Testis (tissue), 2 donors: ENCODE measurements at regions not wholly inside any gene's neighbourhood (a gene's known extent, or its start where the extent isn't known, plus 50 kb on each side); places are given as distances from the start of the nearest gene placed in this dataset.

Experiments used
- DNase-seq: peaks from one replicate; pipeline ENCODE4 v3.0.0-alpha.2; 2019
- H3K27ac ChIP-seq, 2 donors: fragments of 200-600 bp; sonication (generic); one replicate each; pipeline ENCODE4 v1.5.1; 2019
- H3K27me3 ChIP-seq: fragments of 200-600 bp; sonication (generic); one replicate; pipeline ENCODE4 v1.5.1; 2019
- H3K36me3 ChIP-seq: fragments of 200-600 bp; sonication (generic); one replicate; pipeline ENCODE4 v1.5.1; 2017; ENCODE audit warnings: low read depth; ENCODE audit errors: missing control alignments
- H3K4me1 ChIP-seq: fragments of 200-600 bp; sonication (generic); one replicate; pipeline ENCODE4 v1.5.1; 2019
- H3K4me3 ChIP-seq, 2 donors: fragments of 200-600 bp; sonication (generic); one replicate each; pipeline ENCODE4 v1.5.1; 2017 to 2019
- H3K9me3 ChIP-seq: fragments of 200-600 bp; sonication (generic); one replicate; pipeline ENCODE4 v1.5.1; 2017
- CTCF ChIP-seq, 3 experiments: fragments of 450-650 bp in 2 of 3; fragments of 200-600 bp in 1 of 3; sonication (generic) in 1 of 3; IDR thresholded peaks; one replicate each; pipeline ENCODE4 v1.5.1; 2016 to 2019; ENCODE audit warnings: antibody characterized with exemption in 3 of 3, mild to moderate bottlenecking in 2 of 3, moderate library complexity in 1 of 3
- POLR2A ChIP-seq: fragments of 450-650 bp; IDR thresholded peaks from one replicate; pipeline ENCODE4 v1.6.1; 2017; ENCODE audit warnings: antibody characterized with exemption, mild to moderate bottlenecking, moderate library complexity
- WGBS, 2 donors: methylation state at CpG; one replicate each; pipeline ENCODE4 v1.1.5; 2018; 5-methylcytosine and 5-hydroxymethylcytosine counted together
- intact Hi-C: fragments of 100-400 bp; cut with DNase I; formaldehyde crosslinking; loops from one replicate; pipeline ENCODE4 v1.15.1; 2023; ENCODE audit warnings: low total_unique reads

- no peak for DNase-seq
- no peaks in the 10 kb centered on the region for H3K4me1 ChIP-seq
- H3K36me3 ChIP-seq, result no peaks in the 10 kb centered on the region
- WGBS, 2 donors, result 54 to 59% methylated on average over 3 of the region's 3 CpGs
- no peaks in the 10 kb centered on the region for H3K27me3 ChIP-seq
- TF ChIP-seq CTCF (IDR thresholded peaks at IDR 0.05) (no peak), POLR2A (no peak)
- intact Hi-C loops, result no loop called here
- H3K27ac ChIP-seq, result no peak overlapping the region
- no peak overlapping the region for H3K4me3 ChIP-seq
- H3K9me3 ChIP-seq, result no peaks in the 10 kb centered on the region
Measured at GRCh38 chr14:38405851-38406635, 150.2 kb upstream of the CLEC14A start.

DNA sequence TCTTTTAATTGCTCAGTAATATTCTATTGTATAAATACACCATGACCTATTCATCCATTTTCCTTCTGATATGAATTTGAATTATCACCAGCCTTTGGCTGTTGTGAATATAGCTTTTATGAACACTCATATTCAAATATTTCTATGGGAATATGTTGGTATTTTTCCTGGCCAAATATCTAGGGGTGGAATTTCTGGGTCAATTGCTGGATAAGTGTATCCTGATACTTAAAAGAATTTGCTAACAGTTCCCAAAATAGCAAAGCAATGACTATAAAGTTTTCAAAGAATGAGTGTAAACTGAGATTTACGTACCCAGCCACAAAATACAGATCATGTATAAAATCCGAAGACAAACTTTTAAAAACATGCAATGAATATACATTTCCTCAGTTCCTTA is 148.7 kb upstream of the CLEC14A start:
- no peaks in the 10 kb centered on the region for H3K27me3 ChIP-seq
- H3K27ac ChIP-seq, result no peak overlapping the region
- H3K9me3 ChIP-seq, result no peaks in the 10 kb centered on the region
- no peaks in the 10 kb centered on the region for H3K4me1 ChIP-seq
- no peak overlapping the region for H3K4me3 ChIP-seq
- WGBS, 2 donors, result 85 to 87% methylated on average over 2 of the region's 2 CpGs
- no peaks in the 10 kb centered on the region for H3K36me3 ChIP-seq
- DNase-seq, result no peak
- TF ChIP-seq CTCF (IDR thresholded peaks at IDR 0.05) (no peak), POLR2A (no peak)
- intact Hi-C loops, result no loop called here

DNA sequence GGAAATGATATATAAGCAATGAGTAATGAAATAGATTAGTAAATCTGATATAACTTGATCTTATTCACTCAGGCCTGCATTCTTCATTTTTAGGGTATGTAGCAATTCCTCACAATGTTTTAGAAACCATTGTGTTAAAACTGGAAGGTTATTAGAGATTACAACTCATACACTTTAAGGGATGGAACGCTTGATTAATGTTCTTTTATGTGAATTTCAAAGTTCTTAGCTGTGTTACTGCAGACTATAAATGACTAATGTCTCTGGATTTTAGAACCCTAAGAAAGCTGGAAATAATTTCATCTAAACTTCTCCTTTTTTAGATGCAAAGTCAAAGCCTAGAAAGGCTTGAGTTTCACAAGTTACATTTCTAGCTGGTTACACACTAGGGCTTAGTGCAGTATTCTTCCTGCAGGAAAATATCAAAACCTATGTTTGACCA is 148.2 kb upstream of the CLEC14A start:
- H3K4me1 ChIP-seq, result no peaks in the 10 kb centered on the region
- no peak overlapping the region for H3K4me3 ChIP-seq
- no peak overlapping the region for H3K27ac ChIP-seq
- WGBS, 2 donors, result 85 to 90% methylated on average over 1 of the region's 1 CpG
- no peaks in the 10 kb centered on the region for H3K9me3 ChIP-seq
- intact Hi-C loops, result no loop called here
- TF ChIP-seq CTCF (IDR thresholded peaks at IDR 0.05) (no peak), POLR2A (no peak)
- no peaks in the 10 kb centered on the region for H3K27me3 ChIP-seq
- no peaks in the 10 kb centered on the region for H3K36me3 ChIP-seq
- DNase-seq, result no peak

DNA sequence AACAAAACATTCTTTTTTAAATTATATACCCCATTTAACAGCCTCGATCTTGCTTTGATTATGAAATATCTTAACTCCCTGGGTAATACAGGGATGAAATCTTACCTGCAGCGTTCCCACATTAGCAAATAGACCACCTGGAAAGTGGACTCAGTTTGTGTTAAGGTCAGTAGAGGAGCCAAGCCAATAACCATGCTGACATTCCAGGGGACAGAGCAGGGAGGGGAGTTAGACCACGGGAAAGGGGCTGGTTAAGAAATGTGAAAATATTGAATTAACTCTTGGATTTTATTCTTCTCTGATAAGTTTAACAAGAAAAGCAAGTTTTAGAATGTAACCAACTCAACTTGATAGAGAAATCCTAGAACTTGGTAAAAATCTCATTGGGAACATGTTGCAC is 144.9 kb upstream of the CLEC14A start:
- Histone ChIP-seq H3K36me3 (no peaks in the 10 kb centered on the region), H3K4me3 (no peak overlapping the region), H3K9me3 (no peaks in the 10 kb centered on the region), H3K27ac (no peak overlapping the region), H3K4me1 (no peaks in the 10 kb centered on the region), H3K27me3 (no peaks in the 10 kb centered on the region)
- intact Hi-C loops, result no loop called here
- 67 to 84% methylated on average over 3 of the region's 3 CpGs for WGBS, 2 donors
- no peak for DNase-seq
- TF ChIP-seq POLR2A (no peak), CTCF (IDR thresholded peaks at IDR 0.05) (no peak)

DNA sequence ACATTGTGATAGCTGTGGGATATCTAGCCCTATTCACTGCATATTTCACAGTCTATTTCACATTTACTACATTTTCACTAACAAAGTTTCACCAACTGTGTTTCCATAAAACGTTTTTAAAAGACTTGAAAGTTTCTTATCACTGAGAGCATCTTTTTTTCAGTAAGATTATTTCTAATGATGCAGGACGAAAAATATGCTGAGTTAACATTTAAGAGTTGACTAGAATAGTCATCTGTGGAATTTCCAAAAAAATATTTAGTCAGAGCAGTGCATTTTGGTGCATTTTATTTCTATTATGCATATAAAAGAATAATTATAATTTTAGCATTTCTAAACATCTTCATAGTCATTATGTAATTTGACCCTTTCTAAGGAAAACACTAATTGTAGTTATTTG is 143.8 kb upstream of the CLEC14A start:
- no peaks in the 10 kb centered on the region for H3K36me3 ChIP-seq
- no peak for TF ChIP-seq POLR2A
- TF ChIP-seq CTCF (IDR thresholded peaks at IDR 0.05), result no peak
- WGBS, 2 donors, result 53 to 56% methylated on average over 2 of the region's 2 CpGs
- no peaks in the 10 kb centered on the region for H3K27me3 ChIP-seq
- no peaks in the 10 kb centered on the region for H3K4me1 ChIP-seq
- DNase-seq, result no peak
- H3K9me3 ChIP-seq, result no peaks in the 10 kb centered on the region
- no peak overlapping the region for H3K27ac ChIP-seq
- intact Hi-C loops, result no loop called here
- H3K4me3 ChIP-seq, result no peak overlapping the region
